ENCODE measurements at regions not wholly inside any gene's neighbourhood (a gene's known extent, or its start where the extent isn't known, plus 50 kb on each side); places are given as distances from the start of the nearest gene placed in this dataset.

- no peak overlapping the region for H3K4me3 ChIP-seq
- H3K9ac ChIP-seq, result no peak overlapping the region
- H3K9me3 ChIP-seq, result no peaks in the 10 kb centered on the region
- no peak for TF ChIP-seq Cebpa-rat (IDR thresholded peaks at IDR 0.05)
- no peak overlapping the region for H3K4me2 ChIP-seq
- H4K20me1 ChIP-seq, result no peaks in the 10 kb centered on the region
- no peaks in the 10 kb centered on the region for H3K36me3 ChIP-seq
- no peaks in the 10 kb centered on the region for H3K4me1 ChIP-seq
- no peak overlapping the region for H3K27ac ChIP-seq
- no peaks in the 10 kb centered on the region for H3K27me3 ChIP-seq
These were observed 769.0 kb upstream of the COBL start for GRCh38 chr7:52085610-52086009.

- H3K4me2 ChIP-seq, result no peak overlapping the region
- no peaks in the 10 kb centered on the region for H3K4me1 ChIP-seq
- no peak overlapping the region for H3K4me3 ChIP-seq
- no peak overlapping the region for H3K9ac ChIP-seq
- H3K9me3 ChIP-seq, result no peaks in the 10 kb centered on the region
- H4K20me1 ChIP-seq, result no peaks in the 10 kb centered on the region
- no peaks in the 10 kb centered on the region for H3K27me3 ChIP-seq
- TF ChIP-seq Cebpa-rat (IDR thresholded peaks at IDR 0.05), result no peak
- no peaks in the 10 kb centered on the region for H3K36me3 ChIP-seq
- H3K27ac ChIP-seq, result no peak overlapping the region
These were observed 763.9 kb upstream of the COBL start for GRCh38 chr7:52080493-52080892.

- no peaks in the 10 kb centered on the region for H4K20me1 ChIP-seq
- H3K4me3 ChIP-seq, result no peak overlapping the region
- H3K27me3 ChIP-seq, result no peaks in the 10 kb centered on the region
- H3K36me3 ChIP-seq, result no peaks in the 10 kb centered on the region
- H3K27ac ChIP-seq, result no peak overlapping the region
- no peak overlapping the region for H3K4me2 ChIP-seq
- H3K9me3 ChIP-seq, result no peaks in the 10 kb centered on the region
- H3K4me1 ChIP-seq, result no peaks in the 10 kb centered on the region
- no peak for TF ChIP-seq Cebpa-rat (IDR thresholded peaks at IDR 0.05)
- H3K9ac ChIP-seq, result no peak overlapping the region
These were observed 763.1 kb upstream of the COBL start for GRCh38 chr7:52079726-52080125.

- Histone ChIP-seq H3K27me3 (no peaks in the 10 kb centered on the region), H4K20me1 (no peaks in the 10 kb centered on the region), H3K4me1 (no peaks in the 10 kb centered on the region), H3K4me3 (no peak overlapping the region), H3K27ac (no peak overlapping the region), H3K36me3 (no peaks in the 10 kb centered on the region), H3K4me2 (no peak overlapping the region), H3K9me3 (no peaks in the 10 kb centered on the region), H3K9ac (no peak overlapping the region)
- no peak for TF ChIP-seq Cebpa-rat (IDR thresholded peaks at IDR 0.05)
These were observed 761.0 kb upstream of the COBL start for GRCh38 chr7:52077571-52077970.

GRCh38 chr7:52074912-52075311 lies 758.3 kb upstream of the COBL start:
- Histone ChIP-seq H3K9me3 (no peaks in the 10 kb centered on the region), H3K27ac (no peak overlapping the region), H3K4me3 (no peak overlapping the region), H3K27me3 (no peaks in the 10 kb centered on the region), H3K4me2 (no peak overlapping the region), H3K36me3 (no peaks in the 10 kb centered on the region), H4K20me1 (no peaks in the 10 kb centered on the region), H3K9ac (no peak overlapping the region), H3K4me1 (no peaks in the 10 kb centered on the region)
- TF ChIP-seq Cebpa-rat (IDR thresholded peaks at IDR 0.05), result no peak

GRCh38 chr7:52074071-52074470 lies 757.5 kb upstream of the COBL start:
- no peaks in the 10 kb centered on the region for H3K4me1 ChIP-seq
- no peak overlapping the region for H3K4me2 ChIP-seq
- no peak overlapping the region for H3K9ac ChIP-seq
- H3K27ac ChIP-seq, result no peak overlapping the region
- H3K27me3 ChIP-seq, result no peaks in the 10 kb centered on the region
- H4K20me1 ChIP-seq, result no peaks in the 10 kb centered on the region
- no peak overlapping the region for H3K4me3 ChIP-seq
- H3K36me3 ChIP-seq, result no peaks in the 10 kb centered on the region
- no peaks in the 10 kb centered on the region for H3K9me3 ChIP-seq
- TF ChIP-seq Cebpa-rat (IDR thresholded peaks at IDR 0.05), result no peak

- Histone ChIP-seq H3K9me3 (no peaks in the 10 kb centered on the region), H3K27me3 (no peaks in the 10 kb centered on the region), H4K20me1 (no peaks in the 10 kb centered on the region), H3K36me3 (no peaks in the 10 kb centered on the region), H3K4me2 (no peak overlapping the region), H3K4me1 (no peaks in the 10 kb centered on the region), H3K27ac (no peak overlapping the region), H3K4me3 (no peak overlapping the region), H3K9ac (no peak overlapping the region)
- TF ChIP-seq Cebpa-rat (IDR thresholded peaks at IDR 0.05), result no peak
These were observed 755.1 kb upstream of the COBL start for GRCh38 chr7:52071744-52072143.

GRCh38 chr7:52064493-52064892 lies 747.9 kb upstream of the COBL start:
- Histone ChIP-seq H3K9me3 (no peaks in the 10 kb centered on the region), H4K20me1 (no peaks in the 10 kb centered on the region), H3K4me2 (no peak overlapping the region), H3K27ac (no peak overlapping the region), H3K4me3 (no peak overlapping the region), H3K9ac (no peak overlapping the region), H3K27me3 (no peaks in the 10 kb centered on the region), H3K36me3 (no peaks in the 10 kb centered on the region), H3K4me1 (no peaks in the 10 kb centered on the region)
- no peak for TF ChIP-seq Cebpa-rat (IDR thresholded peaks at IDR 0.05)

- Histone ChIP-seq H3K9ac (no peak overlapping the region), H3K27me3 (no peaks in the 10 kb centered on the region), H3K4me3 (no peak overlapping the region), H3K36me3 (no peaks in the 10 kb centered on the region), H4K20me1 (no peaks in the 10 kb centered on the region), H3K27ac (no peak overlapping the region), H3K4me2 (no peak overlapping the region), H3K9me3 (no peaks in the 10 kb centered on the region), H3K4me1 (no peaks in the 10 kb centered on the region)
- TF ChIP-seq Cebpa-rat (IDR thresholded peaks at IDR 0.05), result no peak
These were observed 745.1 kb upstream of the COBL start for GRCh38 chr7:52061666-52062065.

GRCh38 chr7:52053525-52053924 lies 736.9 kb upstream of the COBL start:
- Histone ChIP-seq H3K36me3 (no peaks in the 10 kb centered on the region), H3K4me1 (no peaks in the 10 kb centered on the region), H3K9me3 (no peaks in the 10 kb centered on the region), H3K27me3 (no peaks in the 10 kb centered on the region), H4K20me1 (no peaks in the 10 kb centered on the region), H3K4me3 (no peak overlapping the region), H3K4me2 (no peak overlapping the region), H3K9ac (no peak overlapping the region), H3K27ac (no peak overlapping the region)
- no peak for TF ChIP-seq Cebpa-rat (IDR thresholded peaks at IDR 0.05)

GRCh38 chr7:52030722-52031121 lies 714.1 kb upstream of the COBL start:
- H3K27me3 ChIP-seq, result no peaks in the 10 kb centered on the region
- H3K27ac ChIP-seq, result no peak overlapping the region
- no peak overlapping the region for H3K9ac ChIP-seq
- no peaks in the 10 kb centered on the region for H4K20me1 ChIP-seq
- H3K4me2 ChIP-seq, result no peak overlapping the region
- no peak overlapping the region for H3K4me3 ChIP-seq
- no peaks in the 10 kb centered on the region for H3K9me3 ChIP-seq
- no peak for TF ChIP-seq Cebpa-rat (IDR thresholded peaks at IDR 0.05)
- no peaks in the 10 kb centered on the region for H3K4me1 ChIP-seq
- no peaks in the 10 kb centered on the region for H3K36me3 ChIP-seq
